GM13977 (cell line): ENCODE measurements at regions not wholly inside any gene's neighbourhood (a gene's known extent, or its start where the extent isn't known, plus 50 kb on each side); places are given as distances from the start of the nearest gene placed in this dataset.

ENCODE experiments used
- DNase-seq: peaks from one replicate; pipeline ENCODE4 v3.0.0; 2012; ENCODE audit warnings: low spot score
- in situ Hi-C: fragments of 300-500 bp; cut with MboI; formaldehyde crosslinking; loops from one replicate; pipeline ENCODE4 v1.12.0; 2022; ENCODE audit warnings: low sequenced_read_pairs, low pct_unique_long_range_greater_than_20kb, mixed read lengths, inconsistent platforms; ENCODE audit not compliant: unreplicated experiment
- TF ChIP-seq, protein P1 (sequence below): IDR thresholded peaks from 2 replicates; pipeline ENCODE4 v1.5.1; 2012; ENCODE audit warnings: mild to moderate bottlenecking, control low read depth; ENCODE audit not compliant: insufficient read depth; ENCODE audit errors: extremely low read depth, missing control alignments

- in situ Hi-C loops: no loop called here
- DNase-seq: no peak
- TF ChIP-seq, protein P1, sequence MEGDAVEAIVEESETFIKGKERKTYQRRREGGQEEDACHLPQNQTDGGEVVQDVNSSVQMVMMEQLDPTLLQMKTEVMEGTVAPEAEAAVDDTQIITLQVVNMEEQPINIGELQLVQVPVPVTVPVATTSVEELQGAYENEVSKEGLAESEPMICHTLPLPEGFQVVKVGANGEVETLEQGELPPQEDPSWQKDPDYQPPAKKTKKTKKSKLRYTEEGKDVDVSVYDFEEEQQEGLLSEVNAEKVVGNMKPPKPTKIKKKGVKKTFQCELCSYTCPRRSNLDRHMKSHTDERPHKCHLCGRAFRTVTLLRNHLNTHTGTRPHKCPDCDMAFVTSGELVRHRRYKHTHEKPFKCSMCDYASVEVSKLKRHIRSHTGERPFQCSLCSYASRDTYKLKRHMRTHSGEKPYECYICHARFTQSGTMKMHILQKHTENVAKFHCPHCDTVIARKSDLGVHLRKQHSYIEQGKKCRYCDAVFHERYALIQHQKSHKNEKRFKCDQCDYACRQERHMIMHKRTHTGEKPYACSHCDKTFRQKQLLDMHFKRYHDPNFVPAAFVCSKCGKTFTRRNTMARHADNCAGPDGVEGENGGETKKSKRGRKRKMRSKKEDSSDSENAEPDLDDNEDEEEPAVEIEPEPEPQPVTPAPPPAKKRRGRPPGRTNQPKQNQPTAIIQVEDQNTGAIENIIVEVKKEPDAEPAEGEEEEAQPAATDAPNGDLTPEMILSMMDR: no peak
These were observed 346.6 kb downstream of the IRS2 start for GRCh38 chr13:109439813-109440212.

DNA sequence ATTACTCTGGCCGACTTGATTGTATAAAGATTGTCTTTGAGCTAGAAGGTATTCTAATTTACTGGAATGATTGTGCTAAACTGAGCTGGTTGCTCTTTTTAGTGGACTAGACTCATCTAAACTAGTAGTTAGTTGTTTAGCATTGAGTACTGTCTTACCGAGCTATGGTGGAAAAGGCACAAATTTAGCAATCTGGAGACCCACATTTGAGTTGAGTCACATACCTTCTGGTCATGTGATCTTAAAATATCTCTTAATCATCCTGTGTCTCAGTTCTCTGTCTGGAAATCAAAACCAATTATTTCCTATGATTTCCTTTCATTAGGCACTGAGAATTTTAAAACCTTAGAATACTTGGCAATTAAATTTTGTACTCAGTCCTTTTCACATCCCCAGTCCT lies 349.5 kb downstream of the IRS2 start:
- no peak for DNase-seq
- in situ Hi-C loops: no loop called here
- TF ChIP-seq, protein P1: no peak

DNA sequence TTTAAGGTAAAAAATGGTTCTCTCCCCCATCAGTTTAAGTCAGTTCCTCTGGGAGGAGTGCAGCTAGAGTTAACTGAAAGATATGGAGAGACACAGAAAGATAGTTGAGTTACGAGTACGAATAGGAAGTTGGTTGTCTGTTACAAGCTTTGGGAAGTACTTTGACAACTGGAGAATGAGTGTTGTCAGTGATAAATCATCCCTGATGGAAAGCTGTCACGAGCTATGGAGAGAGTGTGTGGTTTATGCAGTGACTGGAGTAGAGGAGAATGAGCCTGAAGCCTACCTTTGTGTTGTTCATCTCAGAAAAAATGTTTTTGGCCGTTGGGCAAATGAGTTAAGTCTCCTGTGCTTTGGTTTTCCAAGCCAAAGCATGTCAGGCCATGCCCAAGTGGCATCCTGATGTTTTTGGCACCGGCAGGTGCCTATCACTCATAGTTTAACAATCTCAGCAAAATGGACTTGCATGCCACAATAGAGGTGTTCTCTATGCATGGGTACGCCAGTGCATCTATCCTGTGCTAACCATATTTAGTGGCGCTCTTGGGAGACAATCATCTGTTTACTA lies 350.2 kb downstream of the IRS2 start:
- TF ChIP-seq, protein P1: no peak
- in situ Hi-C loops: no loop called here
- no peak for DNase-seq

GRCh38 chr13:109431217-109431616 lies 355.2 kb downstream of the IRS2 start:
- TF ChIP-seq, protein P1: no peak
- DNase-seq: no peak
- in situ Hi-C loops: no loop called here

- DNase-seq: no peak
- in situ Hi-C loops: no loop called here
- TF ChIP-seq, protein P1: no peak
These were observed 358.2 kb downstream of the IRS2 start for GRCh38 chr13:109428146-109428545.

DNA sequence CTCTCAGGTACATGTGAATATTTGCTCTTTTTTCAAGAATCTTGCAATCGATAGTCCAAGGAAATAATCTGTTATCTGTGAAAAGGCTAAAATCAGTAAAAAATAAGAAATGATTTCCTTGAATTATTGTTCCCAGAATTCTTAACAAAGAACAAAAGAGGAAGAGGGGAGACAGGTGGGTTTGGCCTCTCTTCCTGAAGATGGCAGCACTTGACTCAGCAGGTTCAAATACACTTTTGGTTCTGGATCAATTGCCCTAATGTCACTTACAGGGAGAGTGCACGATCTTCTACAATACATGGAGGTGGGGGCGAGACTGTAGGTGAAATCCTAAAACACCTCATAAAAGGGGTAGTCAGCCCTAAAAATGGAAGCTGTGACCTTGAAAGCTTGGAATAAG lies 358.7 kb downstream of the IRS2 start:
- no peak for DNase-seq
- in situ Hi-C loops: no loop called here
- TF ChIP-seq, protein P1: no peak

GRCh38 chr13:109427148-109427547 lies 359.2 kb downstream of the IRS2 start:
- TF ChIP-seq, protein P1: no peak
- DNase-seq: no peak
- in situ Hi-C loops: no loop called here
